ENCODE measurements at regions not wholly inside any gene's neighbourhood (a gene's known extent, or its start where the extent isn't known, plus 50 kb on each side); places are given as distances from the start of the nearest gene placed in this dataset.

- TF ChIP-seq MAX (IDR thresholded peaks at IDR 0.05; ENCODE audit: insufficient read depth, insufficient read length) (no peak), CTCF (IDR thresholded peaks at IDR 0.05; ENCODE audit: extremely low read depth in 1 of 2, insufficient read depth in 1 of 2, low read depth in 1 of 2, low read length in 2 of 2) (no peak), POLR2AphosphoS5 (IDR thresholded peaks at IDR 0.05; ENCODE audit: insufficient read depth, low read depth, low read length) (no peak), EZH2 (IDR thresholded peaks at IDR 0.05; ENCODE audit: borderline replicate concordance, low read depth, low read length, severe bottlenecking) (no peak), POLR2A (IDR thresholded peaks at IDR 0.05; ENCODE audit: low read depth, low read length) (no peak), MYC (IDR thresholded peaks at IDR 0.05; ENCODE audit: low read depth, low read length) (no peak)
These were observed 76.6 kb downstream of the NCR2 start for GRCh38 chr6:41411961-41412360.
